HEK293 (cell line): ENCODE measurements at regions not wholly inside any gene's neighbourhood (a gene's known extent, or its start where the extent isn't known, plus 50 kb on each side); places are given as distances from the start of the nearest gene placed in this dataset.
A peak's percentile ranks its signal among the peaks of the same experiment; 100 is the strongest.

Source experiments
- CTCF ChIA-PET: fragments of 350-600 bp; formaldehyde crosslinking; extraction: SDS; loops from one replicate; lab custom pipeline; 2021; ENCODE audit warnings: antibody characterized with exemption; lab: Yijun Ruan, JAX
- POLR2A ChIA-PET: fragments of 300-600 bp; formaldehyde crosslinking; extraction: SDS; loops from one replicate; lab custom pipeline; 2020; ENCODE audit warnings: antibody characterized with exemption, inconsistent platforms; lab: Yijun Ruan, JAX
- H3K27ac ChIP-seq: fragments of 200-500 bp; sonication (Bioruptor generic); 2 replicates; pipeline ENCODE4 v1.5.1; 2014; ENCODE audit warnings: low read depth, low read length, control low read depth, inconsistent platforms; ENCODE audit errors: extremely low read depth
- H3K36me3 ChIP-seq, 2 experiments: fragments of 200-500 bp in 1 of 2; sonication (Bioruptor generic) in 1 of 2; 1 replicate in 1 of 2; 2 replicates in 1 of 2; pipeline ENCODE4 v1.5.1; 2014 to 2017; ENCODE audit warnings: inconsistent platforms in 2 of 2, low read length in 2 of 2; ENCODE audit not compliant: control insufficient read depth in 2 of 2, insufficient read depth in 1 of 2
- H3K4me1 ChIP-seq: fragments of 200-500 bp; sonication (Bioruptor generic); 2 replicates; pipeline ENCODE4 v1.5.1; 2014; ENCODE audit warnings: mild to moderate bottlenecking, low read length, inconsistent platforms; ENCODE audit not compliant: control insufficient read depth, insufficient read depth
- H3K4me3 ChIP-seq: 2 replicates; pipeline ENCODE4 v1.5.1; 2011; ENCODE audit warnings: low read depth, mild to moderate bottlenecking, control low read depth, low read length, moderate library complexity
- H3K9me3 ChIP-seq: fragments of 200-500 bp; sonication (Bioruptor generic); 2 replicates; pipeline ENCODE4 v1.5.1; 2014; ENCODE audit warnings: low read depth, low read length, inconsistent platforms; ENCODE audit not compliant: control insufficient read depth, insufficient read depth
- KLF10 ChIP-seq: fragments of 450-650 bp; IDR thresholded peaks from 2 replicates; pipeline ENCODE4 v1.5.1; 2018; ENCODE audit warnings: missing biosample characterization, mild to moderate bottlenecking, missing genetic modification characterization
- KLF7 ChIP-seq: fragments of 450-650 bp; formaldehyde crosslinking; IDR thresholded peaks from 2 replicates; pipeline ENCODE4 v1.5.1; 2016; ENCODE audit warnings: missing biosample characterization, missing genetic modification characterization, borderline replicate concordance
- SALL2 ChIP-seq: fragments of 450-650 bp; formaldehyde crosslinking; IDR thresholded peaks from 2 replicates; pipeline ENCODE4 v1.5.0; 2017; ENCODE audit warnings: missing biosample characterization, mild to moderate bottlenecking, missing genetic modification characterization, borderline replicate concordance
- ZFP37 ChIP-seq: fragments of 450-650 bp; formaldehyde crosslinking; IDR thresholded peaks from 2 replicates; pipeline ENCODE4 v1.5.1; 2016; ENCODE audit warnings: missing biosample characterization, missing genetic modification characterization
- ZNF10 ChIP-seq: fragments of 450-650 bp; formaldehyde crosslinking; IDR thresholded peaks from 2 replicates; pipeline ENCODE4 v1.5.1; 2017; ENCODE audit warnings: missing biosample characterization, missing genetic modification characterization
- ZNF133 ChIP-seq: fragments of 450-650 bp; formaldehyde crosslinking; IDR thresholded peaks from 2 replicates; pipeline ENCODE4 v1.5.1; 2016; ENCODE audit warnings: missing biosample characterization, missing genetic modification characterization
- ZNF16 ChIP-seq: fragments of 450-650 bp; formaldehyde crosslinking; IDR thresholded peaks from 2 replicates; pipeline ENCODE4 v1.5.1; 2016; ENCODE audit warnings: low read depth, missing biosample characterization, missing genetic modification characterization
- ZNF174 ChIP-seq: fragments of 450-650 bp; formaldehyde crosslinking; IDR thresholded peaks from 2 replicates; pipeline ENCODE4 v1.5.0; 2017; ENCODE audit warnings: missing biosample characterization, mild to moderate bottlenecking, missing genetic modification characterization
- ZNF266 ChIP-seq: fragments of 450-650 bp; formaldehyde crosslinking; IDR thresholded peaks from 2 replicates; pipeline ENCODE4 v1.5.1; 2016; ENCODE audit warnings: missing biosample characterization, missing genetic modification characterization, low read depth
- ZNF311 ChIP-seq: fragments of 450-650 bp; formaldehyde crosslinking; IDR thresholded peaks from 2 replicates; pipeline ENCODE4 v1.5.1; 2017; ENCODE audit warnings: missing biosample characterization, missing genetic modification characterization, borderline replicate concordance
- ZNF341 ChIP-seq: fragments of 450-650 bp; formaldehyde crosslinking; IDR thresholded peaks from 2 replicates; pipeline ENCODE4; 2016; ENCODE audit warnings: low read depth, missing biosample characterization, missing genetic modification characterization
- ZNF398 ChIP-seq: fragments of 450-650 bp; formaldehyde crosslinking; IDR thresholded peaks from 2 replicates; pipeline ENCODE4 v1.5.1; 2017; ENCODE audit warnings: missing biosample characterization, missing genetic modification characterization
- ZNF530 ChIP-seq: fragments of 450-650 bp; formaldehyde crosslinking; IDR thresholded peaks from 2 replicates; pipeline ENCODE4 v1.5.1; 2016; ENCODE audit warnings: low read depth, missing biosample characterization, missing genetic modification characterization
- ZNF585B ChIP-seq: fragments of 450-650 bp; formaldehyde crosslinking; IDR thresholded peaks from 2 replicates; pipeline ENCODE4 v1.5.1; 2016; ENCODE audit warnings: missing biosample characterization, missing genetic modification characterization
- ZNF621 ChIP-seq: fragments of 450-650 bp; formaldehyde crosslinking; IDR thresholded peaks from 2 replicates; pipeline ENCODE4 v1.5.1; 2017; ENCODE audit warnings: missing biosample characterization, missing genetic modification characterization
- ZNF701 ChIP-seq: fragments of 450-650 bp; formaldehyde crosslinking; IDR thresholded peaks from 2 replicates; pipeline ENCODE4 v1.5.1; 2016; ENCODE audit warnings: missing biosample characterization, missing genetic modification characterization
- ZNF785 ChIP-seq: fragments of 450-650 bp; formaldehyde crosslinking; IDR thresholded peaks from 2 replicates; pipeline ENCODE4 v1.5.1; 2016; ENCODE audit warnings: missing biosample characterization, missing genetic modification characterization
- ZSCAN23 ChIP-seq: fragments of 450-650 bp; formaldehyde crosslinking; IDR thresholded peaks from 2 replicates; pipeline ENCODE4 v1.5.1; 2016; ENCODE audit warnings: missing biosample characterization, missing genetic modification characterization
- TF ChIP-seq, protein P1 (sequence below): fragments of 450-650 bp; formaldehyde crosslinking; IDR thresholded peaks from 2 replicates; pipeline ENCODE4 v1.5.1; 2017; ENCODE audit warnings: missing biosample characterization, missing genetic modification characterization
- TF ChIP-seq, protein P2 (sequence below): fragments of 450-650 bp; formaldehyde crosslinking; IDR thresholded peaks from 2 replicates; pipeline ENCODE4 v1.5.1; 2016; ENCODE audit warnings: missing biosample characterization, missing genetic modification characterization
- TF ChIP-seq, protein P3 (sequence below): fragments of 450-650 bp; formaldehyde crosslinking; IDR thresholded peaks from 2 replicates; pipeline ENCODE4 v1.5.1; 2016; ENCODE audit warnings: missing biosample characterization, missing genetic modification characterization

GRCh38 chr6:90399970-90400369 is 103.3 kb upstream of the BACH2 start (continued):
- TF ChIP-seq, protein P1, sequence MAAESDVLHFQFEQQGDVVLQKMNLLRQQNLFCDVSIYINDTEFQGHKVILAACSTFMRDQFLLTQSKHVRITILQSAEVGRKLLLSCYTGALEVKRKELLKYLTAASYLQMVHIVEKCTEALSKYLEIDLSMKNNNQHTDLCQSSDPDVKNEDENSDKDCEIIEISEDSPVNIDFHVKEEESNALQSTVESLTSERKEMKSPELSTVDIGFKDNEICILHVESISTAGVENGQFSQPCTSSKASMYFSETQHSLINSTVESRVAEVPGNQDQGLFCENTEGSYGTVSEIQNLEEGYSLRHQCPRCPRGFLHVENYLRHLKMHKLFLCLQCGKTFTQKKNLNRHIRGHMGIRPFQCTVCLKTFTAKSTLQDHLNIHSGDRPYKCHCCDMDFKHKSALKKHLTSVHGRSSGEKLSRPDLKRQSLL (tag by site-specific recombination) = no peak
- TF ChIP-seq ZNF133 (tag by site-specific recombination) = no peak
- TF ChIP-seq, all 188 proteins: peak for 3

DNA sequence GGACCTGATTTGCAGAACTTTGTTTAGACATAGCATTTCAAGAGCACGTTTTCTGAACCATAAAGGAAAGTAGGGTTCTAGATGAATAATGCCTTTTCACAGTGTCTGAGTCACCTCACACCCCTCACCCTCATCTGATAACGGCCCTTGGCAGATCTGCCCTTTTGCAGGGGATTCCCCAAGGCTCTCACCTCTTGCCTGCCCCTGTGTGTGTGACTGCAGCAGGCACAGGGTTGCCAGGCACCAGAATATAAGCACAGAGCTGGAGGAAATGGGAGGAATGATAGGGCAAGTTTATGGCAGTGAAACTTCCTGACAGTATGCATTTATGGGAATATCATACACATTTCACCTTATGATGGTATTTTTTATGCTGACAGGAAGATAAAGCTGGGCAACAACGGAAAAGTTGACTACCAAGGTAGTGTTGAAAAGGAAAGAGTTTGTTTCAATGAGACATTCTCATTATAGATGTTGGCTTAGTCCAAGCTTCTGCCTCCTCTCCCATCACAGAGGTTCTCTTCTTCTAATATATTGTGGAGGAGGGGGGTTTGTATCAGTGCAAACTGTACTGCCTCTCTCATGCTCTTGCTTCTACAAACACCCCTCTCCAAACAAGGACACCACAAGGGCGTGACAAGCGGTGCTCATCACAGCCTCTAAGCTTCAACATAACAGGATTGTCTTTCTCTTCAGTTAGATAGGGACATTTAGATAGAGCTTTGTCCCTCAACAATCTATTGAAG is 101.5 kb upstream of the BACH2 start:
- ChIA-PET POLR2A (interaction anchor here (1.6 kb wide), 1 partner anchor 102 kb away, joined by 4 read pairs; no protein-coding TSS in a partner anchor), CTCF (interaction anchor here (0.5 to 1.5 kb wide), 7 partner anchors 79 to 458 kb away, joined by 3 to 4 read pairs (median 3); no protein-coding TSS in a partner anchor)
- TF ChIP-seq ZNF341 = no peak
- 0 out of 2 replicates have a peak, but pooled peaks have one; percentile 17 for TF ChIP-seq ZNF10
- TF ChIP-seq, protein P1 (tag by site-specific recombination) = no peak
- no peaks in the 10 kb centered on the region for H3K36me3 ChIP-seq
- no peak overlapping the region for H3K27ac ChIP-seq
- H3K4me1 ChIP-seq = no peaks in the 10 kb centered on the region
- no peaks in the 10 kb centered on the region for H3K9me3 ChIP-seq
- no peak overlapping the region for H3K4me3 ChIP-seq

GRCh38 chr6:90397047-90397446 is 100.4 kb upstream of the BACH2 start:
- ChIA-PET CTCF (interaction anchor here (0.5 to 1.7 kb wide), 7 partner anchors 11 to 457 kb away, joined by 3 to 4 read pairs (median 3); no protein-coding TSS in a partner anchor), POLR2A (interaction anchor here (1.6 kb wide), 1 partner anchor 101 kb away, joined by 4 read pairs; no protein-coding TSS in a partner anchor)
- no peaks in the 10 kb centered on the region for H3K9me3 ChIP-seq
- H3K27ac ChIP-seq = no peak overlapping the region
- H3K4me3 ChIP-seq = no peak overlapping the region
- H3K4me1 ChIP-seq = no peaks in the 10 kb centered on the region
- H3K36me3 ChIP-seq = no peaks in the 10 kb centered on the region
- TF ChIP-seq ZNF530 (tag by site-specific recombination) (no peak), ZSCAN23 (tag by site-specific recombination) (no peak), ZNF585B (tag by site-specific recombination) (no peak), ZNF266 (no peak), KLF10 (tag by site-specific recombination) (no peak), ZNF174 (tag by site-specific recombination) (no peak), ZNF16 (tag by site-specific recombination) (no peak), ZNF398 (tag by site-specific recombination) (no peak), ZNF701 (tag by site-specific recombination) (no peak), ZNF785 (tag by site-specific recombination) (no peak), ZFP37 (no peak), KLF7 (no peak), ZNF311 (tag by site-specific recombination) (no peak), SALL2 (no peak), ZNF621 (tag by site-specific recombination) (no peak)
- TF ChIP-seq, protein P1 (tag by site-specific recombination) = no peak
- TF ChIP-seq, protein P2, sequence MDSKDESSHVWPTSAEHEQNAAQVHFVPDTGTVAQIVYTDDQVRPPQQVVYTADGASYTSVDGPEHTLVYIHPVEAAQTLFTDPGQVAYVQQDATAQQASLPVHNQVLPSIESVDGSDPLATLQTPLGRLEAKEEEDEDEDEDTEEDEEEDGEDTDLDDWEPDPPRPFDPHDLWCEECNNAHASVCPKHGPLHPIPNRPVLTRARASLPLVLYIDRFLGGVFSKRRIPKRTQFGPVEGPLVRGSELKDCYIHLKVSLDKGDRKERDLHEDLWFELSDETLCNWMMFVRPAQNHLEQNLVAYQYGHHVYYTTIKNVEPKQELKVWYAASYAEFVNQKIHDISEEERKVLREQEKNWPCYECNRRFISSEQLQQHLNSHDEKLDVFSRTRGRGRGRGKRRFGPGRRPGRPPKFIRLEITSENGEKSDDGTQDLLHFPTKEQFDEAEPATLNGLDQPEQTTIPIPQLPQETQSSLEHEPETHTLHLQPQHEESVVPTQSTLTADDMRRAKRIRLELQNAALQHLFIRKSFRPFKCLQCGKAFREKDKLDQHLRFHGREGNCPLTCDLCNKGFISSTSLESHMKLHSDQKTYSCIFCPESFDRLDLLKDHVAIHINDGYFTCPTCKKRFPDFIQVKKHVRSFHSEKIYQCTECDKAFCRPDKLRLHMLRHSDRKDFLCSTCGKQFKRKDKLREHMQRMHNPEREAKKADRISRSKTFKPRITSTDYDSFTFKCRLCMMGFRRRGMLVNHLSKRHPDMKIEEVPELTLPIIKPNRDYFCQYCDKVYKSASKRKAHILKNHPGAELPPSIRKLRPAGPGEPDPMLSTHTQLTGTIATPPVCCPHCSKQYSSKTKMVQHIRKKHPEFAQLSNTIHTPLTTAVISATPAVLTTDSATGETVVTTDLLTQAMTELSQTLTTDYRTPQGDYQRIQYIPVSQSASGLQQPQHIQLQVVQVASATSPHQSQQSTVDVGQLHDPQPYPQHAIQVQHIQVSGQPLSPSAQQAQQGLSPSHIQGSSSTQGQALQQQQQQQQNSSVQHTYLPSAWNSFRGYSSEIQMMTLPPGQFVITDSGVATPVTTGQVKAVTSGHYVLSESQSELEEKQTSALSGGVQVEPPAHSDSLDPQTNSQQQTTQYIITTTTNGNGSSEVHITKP (tag by site-specific recombination) = no peak
- TF ChIP-seq, protein P3, sequence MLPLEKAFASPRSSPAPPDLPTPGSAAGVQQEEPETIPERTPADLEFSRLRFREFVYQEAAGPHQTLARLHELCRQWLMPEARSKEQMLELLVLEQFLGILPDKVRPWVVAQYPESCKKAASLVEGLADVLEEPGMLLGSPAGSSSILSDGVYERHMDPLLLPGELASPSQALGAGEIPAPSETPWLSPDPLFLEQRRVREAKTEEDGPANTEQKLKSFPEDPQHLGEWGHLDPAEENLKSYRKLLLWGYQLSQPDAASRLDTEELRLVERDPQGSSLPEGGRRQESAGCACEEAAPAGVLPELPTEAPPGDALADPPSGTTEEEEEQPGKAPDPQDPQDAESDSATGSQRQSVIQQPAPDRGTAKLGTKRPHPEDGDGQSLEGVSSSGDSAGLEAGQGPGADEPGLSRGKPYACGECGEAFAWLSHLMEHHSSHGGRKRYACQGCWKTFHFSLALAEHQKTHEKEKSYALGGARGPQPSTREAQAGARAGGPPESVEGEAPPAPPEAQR (tag by site-specific recombination) = no peak
